GM21526 (cell line): ENCODE measurements at regions not wholly inside any gene's neighbourhood (a gene's known extent, or its start where the extent isn't known, plus 50 kb on each side); places are given as distances from the start of the nearest gene placed in this dataset.
"Not testable (repeated sequence)": the region's sequence is repeated elsewhere in the genome, so short reads cannot be mapped to it uniquely, and the experiment has no call there.

Experiments used
- ATAC-seq: cut with Tn5 transposase; IDR thresholded peaks from one replicate; pipeline ENCODE4 v1.9.1; 2021; ENCODE audit warnings: moderate library complexity; ENCODE audit not compliant: unreplicated experiment, low FRiP score

GRCh38 chr3:75372964-75373363 is 291.2 kb upstream of the FRG2C start:
- not testable (repeated sequence) for ATAC-seq

GRCh38 chr3:75379840-75380239 is 284.3 kb upstream of the FRG2C start:
- not testable (repeated sequence) for ATAC-seq

- no peak for ATAC-seq
Measured at GRCh38 chr3:75380276-75380771, 283.8 kb upstream of the FRG2C start.

GRCh38 chr3:75384016-75384415 is 280.1 kb upstream of the FRG2C start:
- not testable (repeated sequence) for ATAC-seq

- ATAC-seq = not testable (repeated sequence)
Measured at GRCh38 chr3:75388486-75389124, 275.5 kb upstream of the FRG2C start.

- ATAC-seq = not testable (repeated sequence)
Measured at GRCh38 chr3:75393288-75393694, 270.8 kb upstream of the FRG2C start.

- ATAC-seq = not testable (repeated sequence)
Measured at GRCh38 chr3:75394102-75394501, 270.0 kb upstream of the FRG2C start.

- ATAC-seq = not testable (repeated sequence)
Measured at GRCh38 chr3:75394562-75395360, 269.4 kb upstream of the FRG2C start.

GRCh38 chr3:75395580-75396315 is 268.4 kb upstream of the FRG2C start:
- ATAC-seq = no peak

- ATAC-seq = no peak
Measured at GRCh38 chr3:75396316-75396802, 267.8 kb upstream of the FRG2C start.

- ATAC-seq = not testable (repeated sequence)
Measured at GRCh38 chr3:75397486-75397885, 266.6 kb upstream of the FRG2C start.

GRCh38 chr3:75422101-75422945 is 241.8 kb upstream of the FRG2C start:
- not testable (repeated sequence) for ATAC-seq

GRCh38 chr3:75425379-75425778 is 238.7 kb upstream of the FRG2C start:
- ATAC-seq = not testable (repeated sequence)

GRCh38 chr3:75427486-75427885 is 236.6 kb upstream of the FRG2C start:
- ATAC-seq = not testable (repeated sequence)

- ATAC-seq = not testable (repeated sequence)
Measured at GRCh38 chr3:75427906-75428305, 236.2 kb upstream of the FRG2C start.

- ATAC-seq = not testable (repeated sequence)
Measured at GRCh38 chr3:75429561-75430220, 234.4 kb upstream of the FRG2C start.

- ATAC-seq = not testable (repeated sequence)
Measured at GRCh38 chr3:75430406-75430805, 233.7 kb upstream of the FRG2C start.

- ATAC-seq = not testable (repeated sequence)
Measured at GRCh38 chr3:75431120-75431519, 233.0 kb upstream of the FRG2C start.

- not testable (repeated sequence) for ATAC-seq
Measured at GRCh38 chr3:75432466-75432865, 231.7 kb upstream of the FRG2C start.
